HG02571 (cell line): ENCODE measurements at regions not wholly inside any gene's neighbourhood (a gene's known extent, or its start where the extent isn't known, plus 50 kb on each side); places are given as distances from the start of the nearest gene placed in this dataset.
A peak's percentile ranks its signal among the peaks of the same experiment; 100 is the strongest.

Experiments
- ATAC-seq: cut with Tn5 transposase; IDR thresholded peaks from one replicate; pipeline ENCODE4 v1.9.1; 2021; ENCODE audit warnings: mild to moderate bottlenecking, moderate library complexity; ENCODE audit not compliant: unreplicated experiment

GRCh38 chr6:74956559-74957428, 249.1 kb downstream of the COL12A1 start:
- no peak for ATAC-seq

- no peak for ATAC-seq
These were observed 252.1 kb downstream of the COL12A1 start for GRCh38 chr6:74953708-74954107.

GRCh38 chr6:74946961-74947360, 258.9 kb downstream of the COL12A1 start:
- ATAC-seq = no peak

GRCh38 chr6:74942130-74942529, 263.7 kb downstream of the COL12A1 start:
- no peak for ATAC-seq

GRCh38 chr6:74941424-74941823, 264.4 kb downstream of the COL12A1 start:
- ATAC-seq = no peak

GRCh38 chr6:74939721-74940620, 265.9 kb downstream of the COL12A1 start:
- ATAC-seq = no peak

- no peak for ATAC-seq
These were observed 266.6 kb downstream of the COL12A1 start for GRCh38 chr6:74939151-74939708.

GRCh38 chr6:74937936-74938335, 267.9 kb downstream of the COL12A1 start:
- ATAC-seq = no peak

GRCh38 chr6:74936886-74937285, 269.0 kb downstream of the COL12A1 start:
- no peak for ATAC-seq

- ATAC-seq = no peak
These were observed 273.5 kb downstream of the COL12A1 start for GRCh38 chr6:74932232-74932888.

- no peak for ATAC-seq
These were observed 274.3 kb downstream of the COL12A1 start for GRCh38 chr6:74931558-74931957.

GRCh38 chr6:74928203-74928602, 277.6 kb downstream of the COL12A1 start:
- no peak for ATAC-seq

- no peak for ATAC-seq
These were observed 278.6 kb downstream of the COL12A1 start for GRCh38 chr6:74927299-74927698.

GRCh38 chr6:74925683-74926082, 280.2 kb downstream of the COL12A1 start:
- peak; percentile 71 for ATAC-seq

GRCh38 chr6:74914888-74915287, 291.0 kb downstream of the COL12A1 start:
- ATAC-seq = no peak

- ATAC-seq = no peak
These were observed 293.6 kb downstream of the COL12A1 start for GRCh38 chr6:74912234-74912633.

GRCh38 chr6:74902846-74903245, 303.0 kb downstream of the COL12A1 start:
- no peak for ATAC-seq

- ATAC-seq = no peak
These were observed 303.8 kb downstream of the COL12A1 start for GRCh38 chr6:74902089-74902488.

GRCh38 chr6:74901576-74901975, 304.3 kb downstream of the COL12A1 start:
- no peak for ATAC-seq

GRCh38 chr6:74899416-74899815, 306.4 kb downstream of the COL12A1 start:
- ATAC-seq = no peak

- ATAC-seq = no peak
These were observed 313.8 kb downstream of the COL12A1 start for GRCh38 chr6:74892091-74892490.
